Fibroblast of lung (primary cell): ENCODE measurements at regions not wholly inside any gene's neighbourhood (a gene's known extent, or its start where the extent isn't known, plus 50 kb on each side); places are given as distances from the start of the nearest gene placed in this dataset.

Experiments used
- DNase-seq, 2 donors: peaks; one replicate each; pipeline versions ENCODE4 v3.0.0 to v3.0.0-alpha.2; 2010; ENCODE audit warnings: low read depth in 2 of 2
- H2AFZ ChIP-seq: 2 replicates; pipeline ENCODE4 v1.5.1; 2012; ENCODE audit warnings: low read length, control low read depth, inconsistent platforms
- H3K27ac ChIP-seq: 2 replicates; pipeline ENCODE4 v1.5.1; 2011; ENCODE audit warnings: low read length, control low read depth; ENCODE audit not compliant: insufficient read depth
- H3K27me3 ChIP-seq: 2 replicates; pipeline ENCODE4 v1.5.1; 2011; ENCODE audit warnings: mild to moderate bottlenecking, low read length; ENCODE audit not compliant: control insufficient read depth, insufficient read depth
- H3K36me3 ChIP-seq: 2 replicates; pipeline ENCODE4 v1.5.1; 2011; ENCODE audit warnings: low read length; ENCODE audit not compliant: control insufficient read depth, insufficient read depth
- H3K4me1 ChIP-seq: 2 replicates; pipeline ENCODE4 v1.5.1; 2011; ENCODE audit warnings: low read length; ENCODE audit not compliant: control insufficient read depth, insufficient read depth; ENCODE audit errors: extremely low read depth
- H3K4me2 ChIP-seq: 2 replicates; pipeline ENCODE4 v1.5.1; 2011; ENCODE audit warnings: low read length, control low read depth; ENCODE audit not compliant: insufficient read depth; ENCODE audit errors: extremely low read depth
- H3K4me3 ChIP-seq, 4 experiments: fragments of 200-600 bp in 1 of 4; sonication (generic) in 1 of 4; replicated peaks in 1 of 4; 2 replicates each; pipeline ENCODE4 v1.5.1; 2011 to 2016; ENCODE audit warnings: low read length in 4 of 4, low read depth in 3 of 4, mild to moderate bottlenecking in 3 of 4, control low read depth in 2 of 4, inconsistent platforms in 1 of 4, mixed read lengths in 1 of 4; ENCODE audit not compliant: insufficient read depth in 1 of 4; ENCODE audit errors: control extremely low read depth in 1 of 4
- H3K79me2 ChIP-seq: 2 replicates; pipeline ENCODE4 v1.5.1; 2012; ENCODE audit warnings: mild to moderate bottlenecking, low read length, inconsistent platforms; ENCODE audit not compliant: control insufficient read depth, insufficient read depth
- H3K9ac ChIP-seq: 2 replicates; pipeline ENCODE4 v1.5.1; 2011; ENCODE audit warnings: mild to moderate bottlenecking, low read length, control low read depth; ENCODE audit not compliant: insufficient read depth
- H3K9me3 ChIP-seq: 2 replicates; pipeline ENCODE4 v1.5.1; 2012; ENCODE audit warnings: low read depth, low read length; ENCODE audit not compliant: control insufficient read depth, insufficient read depth
- H4K20me1 ChIP-seq: 2 replicates; pipeline ENCODE4 v1.5.1; 2011; ENCODE audit warnings: low read length; ENCODE audit not compliant: control insufficient read depth, insufficient read depth; ENCODE audit errors: extremely low read depth
- CTCF ChIP-seq, 2 donors: IDR thresholded peaks in 1 of 2; conservative IDR thresholded peaks in 1 of 2; 1 replicate in 1 of 2; 2 replicates in 1 of 2; pipeline ENCODE4 v1.5.1; 2011 to 2012; ENCODE audit warnings: low read length in 2 of 2, control low read depth in 1 of 2, inconsistent platforms in 1 of 2, low read depth in 1 of 2, mild to moderate bottlenecking in 1 of 2
- EZH2 ChIP-seq: IDR thresholded peaks from 2 replicates; pipeline ENCODE4 v1.5.1; 2012; ENCODE audit warnings: low read length, control low read depth, mild to moderate bottlenecking; ENCODE audit errors: missing control alignments

DNA sequence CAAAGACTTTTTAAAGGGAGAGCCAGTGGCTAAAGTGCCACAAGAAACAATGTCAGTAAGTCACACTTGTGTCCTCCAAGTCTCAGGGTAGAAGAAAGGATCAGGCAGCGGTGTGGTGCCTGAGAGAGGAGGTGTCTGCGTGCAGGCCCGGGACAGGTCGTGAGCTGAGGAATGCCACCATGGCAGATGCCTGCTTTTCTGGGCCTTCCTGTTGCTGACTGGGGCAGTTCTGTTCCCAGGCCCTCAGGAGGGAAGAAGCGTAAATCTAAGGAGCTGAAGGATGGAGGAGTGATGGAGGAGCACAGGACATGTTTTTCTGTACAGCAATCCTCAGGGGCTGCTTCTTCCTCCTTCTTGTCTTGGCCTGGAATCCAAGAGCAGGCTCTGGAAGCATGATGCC is 165.8 kb downstream of the ZBTB18 start:
- no peak overlapping the region for H2AFZ ChIP-seq
- TF ChIP-seq CTCF (conservative IDR thresholded peaks at IDR 0.05 in 1 of 2, IDR thresholded peaks at IDR 0.05 in 1 of 2; ENCODE audit: low read depth in 1 of 2, low read length in 2 of 2): no peak
- TF ChIP-seq EZH2: no peak
- H3K36me3 ChIP-seq: no peaks in the 10 kb centered on the region
- H3K79me2 ChIP-seq: no peaks in the 10 kb centered on the region
- no peaks in the 10 kb centered on the region for H3K9me3 ChIP-seq
- H3K4me3 ChIP-seq: no peak overlapping the region
- H3K27ac ChIP-seq: no peak overlapping the region
- peaks cover 5% of the 10 kb centered on the region for H3K27me3 ChIP-seq
- H4K20me1 ChIP-seq: no peaks in the 10 kb centered on the region
- H3K4me2 ChIP-seq: no peak overlapping the region
- no peaks in the 10 kb centered on the region for H3K4me1 ChIP-seq
- no peak overlapping the region for H3K9ac ChIP-seq
- no peak for DNase-seq

DNA sequence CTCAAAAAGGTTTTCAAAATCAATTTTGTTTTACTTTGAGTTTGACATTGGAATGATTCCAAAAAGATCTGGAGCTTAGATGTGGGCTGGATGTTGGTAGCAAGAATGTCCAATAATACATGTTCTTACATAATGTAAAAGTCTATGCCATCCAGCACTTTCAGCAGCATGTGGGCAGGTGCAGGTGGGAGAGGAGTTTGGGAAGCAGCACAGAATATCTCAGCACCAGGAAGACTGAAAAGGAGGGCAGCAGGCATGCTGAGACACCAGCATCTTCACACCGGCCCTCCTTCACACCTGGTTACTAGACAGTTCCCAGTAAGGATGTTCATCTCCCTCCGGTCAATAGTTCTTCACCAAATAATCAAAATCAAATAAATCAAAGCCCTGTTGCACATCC is 166.6 kb downstream of the ZBTB18 start:
- Histone ChIP-seq H3K9me3 (no peaks in the 10 kb centered on the region), H3K9ac (no peak overlapping the region), H2AFZ (no peak overlapping the region), H3K27ac (no peak overlapping the region), H3K36me3 (no peaks in the 10 kb centered on the region), H3K4me2 (no peak overlapping the region), H4K20me1 (no peaks in the 10 kb centered on the region), H3K4me3 (no peak overlapping the region), H3K4me1 (no peaks in the 10 kb centered on the region), H3K79me2 (no peaks in the 10 kb centered on the region), H3K27me3 (peaks cover 5% of the 10 kb centered on the region)
- TF ChIP-seq CTCF (conservative IDR thresholded peaks at IDR 0.05 in 1 of 2, IDR thresholded peaks at IDR 0.05 in 1 of 2; ENCODE audit: low read depth in 1 of 2, low read length in 2 of 2) (no peak), EZH2 (no peak)
- no peak for DNase-seq

GRCh38 chr1:244218220-244218619 is 167.1 kb downstream of the ZBTB18 start:
- peaks cover 5% of the 10 kb centered on the region for H3K27me3 ChIP-seq
- H3K4me1 ChIP-seq: no peaks in the 10 kb centered on the region
- H3K27ac ChIP-seq: no peak overlapping the region
- no peaks in the 10 kb centered on the region for H4K20me1 ChIP-seq
- H3K9ac ChIP-seq: no peak overlapping the region
- no peaks in the 10 kb centered on the region for H3K79me2 ChIP-seq
- H3K9me3 ChIP-seq: no peaks in the 10 kb centered on the region
- TF ChIP-seq EZH2 (no peak), CTCF (conservative IDR thresholded peaks at IDR 0.05 in 1 of 2, IDR thresholded peaks at IDR 0.05 in 1 of 2; ENCODE audit: low read depth in 1 of 2, low read length in 2 of 2) (no peak)
- no peak overlapping the region for H3K4me2 ChIP-seq
- no peak overlapping the region for H3K4me3 ChIP-seq
- no peak overlapping the region for H2AFZ ChIP-seq
- no peaks in the 10 kb centered on the region for H3K36me3 ChIP-seq
- no peak for DNase-seq
